IMR-90 (cell line): ENCODE measurements at regions not wholly inside any gene's neighbourhood (a gene's known extent, or its start where the extent isn't known, plus 50 kb on each side); places are given as distances from the start of the nearest gene placed in this dataset.

Experiments
- ATAC-seq: fragments of 200-7000 bp; cut with Tn5 transposase; 2 replicates; pipeline ENCODE4 v1.9.1; 2020; ENCODE audit warnings: low read depth, mild to moderate bottlenecking, moderate library complexity
- BruUV-seq: library from RNA; stranded (reverse); fragments of 400-500 nt; replicated peaks from 2 replicates; lab custom pipeline; 2021; lab: Mats Ljungman, UMichigan
- CTCF ChIA-PET: fragments of 300-600 bp; formaldehyde crosslinking; extraction: SDS; loops from one replicate; lab custom pipeline; 2021; ENCODE audit warnings: antibody characterized with exemption; lab: Yijun Ruan, JAX
- POLR2A ChIA-PET: fragments of 300-600 bp; sonication (Branson Sonifier 250); formaldehyde crosslinking; loops from one replicate; lab custom pipeline; 2022; ENCODE audit warnings: antibody characterized with exemption; ENCODE audit not compliant: unreplicated experiment; lab: Charles Lee
- DNase-seq: peaks from one replicate; pipeline ENCODE4 v3.0.0; 2013
- H2AFZ ChIP-seq: replicated peaks from 2 replicates; pipeline ENCODE3; 2013; ENCODE audit warnings: low read length, mild to moderate bottlenecking; ENCODE audit not compliant: poor library complexity
- H2AK5ac ChIP-seq: 2 replicates; pipeline ENCODE4 v1.6.1; 2013; ENCODE audit warnings: low read depth, low read length, inconsistent platforms
- H2AK9ac ChIP-seq: replicated peaks from 2 replicates; pipeline ENCODE3; 2013; ENCODE audit warnings: mild to moderate bottlenecking, low read depth, low read length, moderate library complexity; ENCODE audit not compliant: poor library complexity
- H2BK120ac ChIP-seq: 2 replicates; pipeline ENCODE4 v1.6.1; 2013; ENCODE audit warnings: low read depth, low read length, inconsistent platforms
- H2BK15ac ChIP-seq: 3 replicates; pipeline ENCODE4 v1.6.1; 2013; ENCODE audit warnings: low read depth, low read length, inconsistent platforms
- H2BK20ac ChIP-seq: 2 replicates; pipeline ENCODE4 v1.6.1; 2013; ENCODE audit warnings: low read depth, mild to moderate bottlenecking, inconsistent platforms, low read length, moderate library complexity
- H2BK5ac ChIP-seq: 2 replicates; pipeline ENCODE4 v1.6.1; 2013; ENCODE audit warnings: mild to moderate bottlenecking, low read depth, low read length, inconsistent platforms; ENCODE audit not compliant: poor library complexity, severe bottlenecking
- H3K14ac ChIP-seq: replicated peaks from 2 replicates; pipeline ENCODE4 v1.6.1; 2013; ENCODE audit warnings: low read depth, low read length, inconsistent platforms
- H3K18ac ChIP-seq: 2 replicates; pipeline ENCODE4 v1.6.1; 2013; ENCODE audit warnings: low read depth, low read length, control low read depth
- H3K23ac ChIP-seq: 2 replicates; pipeline ENCODE4 v1.6.1; 2013; ENCODE audit warnings: low read depth, low read length, inconsistent platforms
- H3K27ac ChIP-seq: 2 replicates; pipeline ENCODE4 v1.5.1; 2013; ENCODE audit warnings: mild to moderate bottlenecking, control low read depth, low read length; ENCODE audit not compliant: insufficient read depth
- H3K27me3 ChIP-seq: 2 replicates; pipeline ENCODE4 v1.6.1; 2013; ENCODE audit warnings: low read length; ENCODE audit not compliant: control insufficient read depth, insufficient read depth
- H3K36me3 ChIP-seq: 2 replicates; pipeline ENCODE4 v1.6.1; 2013; ENCODE audit warnings: low read length, mixed read lengths; ENCODE audit not compliant: control insufficient read depth, insufficient read depth
- H3K4ac ChIP-seq: 2 replicates; pipeline ENCODE4 v1.6.1; 2013; ENCODE audit warnings: low read depth, low read length, inconsistent platforms
- H3K4me1 ChIP-seq: 2 replicates; pipeline ENCODE4 v1.6.1; 2013; ENCODE audit warnings: low read length, mixed read lengths; ENCODE audit not compliant: control insufficient read depth, insufficient read depth
- H3K4me2 ChIP-seq: 2 replicates; pipeline ENCODE4 v1.6.1; 2013; ENCODE audit warnings: low read depth, mild to moderate bottlenecking, control low read depth, low read length, moderate library complexity
- H3K4me3 ChIP-seq: 2 replicates; pipeline ENCODE4 v1.5.1; 2013; ENCODE audit warnings: low read depth, mild to moderate bottlenecking, control low read depth, low read length, moderate library complexity; ENCODE audit not compliant: insufficient read depth
- H3K56ac ChIP-seq: 2 replicates; pipeline ENCODE4 v1.6.1; 2013; ENCODE audit warnings: low read length, inconsistent platforms; ENCODE audit not compliant: insufficient read depth; ENCODE audit errors: extremely low read depth
- H3K79me1 ChIP-seq, 2 experiments: 2 replicates each; pipeline ENCODE4 v1.6.1; 2013; ENCODE audit warnings: low read length in 2 of 2, inconsistent platforms in 1 of 2, low read depth in 1 of 2
- H3K9ac ChIP-seq: 2 replicates; pipeline ENCODE4 v1.6.1; 2013; ENCODE audit warnings: low read depth, low read length, control low read depth
- H3K9me1 ChIP-seq: 2 replicates; pipeline ENCODE4 v1.6.1; 2013; ENCODE audit warnings: low read length, inconsistent platforms; ENCODE audit not compliant: insufficient read depth
- H3K9me3 ChIP-seq: 2 replicates; pipeline ENCODE4 v1.6.1; 2013; ENCODE audit warnings: low read length; ENCODE audit not compliant: control insufficient read depth, insufficient read depth
- H4K20me1 ChIP-seq: 2 replicates; pipeline ENCODE4 v1.6.1; 2013; ENCODE audit warnings: low read length, inconsistent platforms; ENCODE audit not compliant: insufficient read depth
- H4K5ac ChIP-seq: 2 replicates; pipeline ENCODE4 v1.6.1; 2013; ENCODE audit warnings: mild to moderate bottlenecking, low read depth, low read length, control low read depth
- H4K8ac ChIP-seq, 2 experiments: 2 replicates each; pipeline ENCODE4 v1.6.1; 2013; ENCODE audit warnings: low read depth in 2 of 2, low read length in 2 of 2, control low read depth in 1 of 2, inconsistent platforms in 1 of 2
- H4K91ac ChIP-seq: 2 replicates; pipeline ENCODE4 v1.6.1; 2013; ENCODE audit warnings: low read depth, low read length, inconsistent platforms; ENCODE audit not compliant: insufficient read depth
- CHD1 ChIP-seq: IDR thresholded peaks from 2 replicates; pipeline ENCODE4 v1.6.1; 2012; ENCODE audit warnings: low read depth, low read length, improper control_type of control experiment
- MAFK ChIP-seq: IDR thresholded peaks from 2 replicates; pipeline ENCODE4 v1.6.1; 2012; ENCODE audit warnings: low read depth, low read length, improper control_type of control experiment
- MAZ ChIP-seq: IDR thresholded peaks from 2 replicates; pipeline ENCODE4 v1.6.1; 2012; ENCODE audit warnings: low read depth, mild to moderate bottlenecking, low read length, improper control_type of control experiment, moderate library complexity, borderline replicate concordance
- MXI1 ChIP-seq: IDR thresholded peaks from 2 replicates; pipeline ENCODE4 v1.6.1; 2012; ENCODE audit warnings: low read depth, mild to moderate bottlenecking, low read length, moderate library complexity, borderline replicate concordance
- NFE2L2 ChIP-seq: fragments of 150-350 bp; IDR thresholded peaks from 2 replicates; pipeline ENCODE4 v1.6.1; 2016; ENCODE audit warnings: low read depth, mild to moderate bottlenecking, low read length
- POLR2A ChIP-seq: IDR thresholded peaks from 2 replicates; pipeline ENCODE4 v1.6.1; 2012; ENCODE audit warnings: mild to moderate bottlenecking, low read depth, low read length
- RAD21 ChIP-seq: IDR thresholded peaks from 2 replicates; pipeline ENCODE4 v1.6.1; 2012; ENCODE audit warnings: low read length, improper control_type of control experiment
- SMC3 ChIP-seq: fragments of 150-350 bp; IDR thresholded peaks from 2 replicates; pipeline ENCODE4 v1.6.1; 2016; ENCODE audit warnings: low read depth, mild to moderate bottlenecking, antibody characterized with exemption, low read length, moderate library complexity
- WGBS, 2 experiments: methylation state at CpG; one replicate each; pipeline versions ENCODE4 v1.1.5 to v1.1.7; 2013; ENCODE audit warnings: missing lambda C conversion rate in 2 of 2; ENCODE audit not compliant: insufficient read length in 1 of 2; ENCODE audit errors: extremely low coverage in 2 of 2; 5-methylcytosine and 5-hydroxymethylcytosine counted together
- dilution Hi-C: fragments of 300-500 bp; cut with HindIII; formaldehyde crosslinking; loops from one replicate; pipeline ENCODE4 v1.14.3; 2018; ENCODE audit warnings: low sequenced_read_pairs; ENCODE audit not compliant: unreplicated experiment
- in situ Hi-C: fragments of 300-500 bp; cut with MboI; formaldehyde crosslinking; loops from 3 replicates; pipeline ENCODE4 v1.14.3; 2019; ENCODE audit warnings: low sequenced_read_pairs, inconsistent platforms, mixed read lengths
- intact Hi-C: fragments of 100-400 bp; cut with micrococcal nuclease; formaldehyde crosslinking; loops from 2 replicates; pipeline ENCODE4 v1.10.0; 2022
- TF ChIP-seq, protein P1 (sequence below): fragments of 150-350 bp; IDR thresholded peaks from 2 replicates; pipeline ENCODE4 v1.6.1; 2016; ENCODE audit warnings: low read depth, mild to moderate bottlenecking, low read length, moderate library complexity, borderline replicate concordance
- TF ChIP-seq, protein P2 (sequence below): conservative IDR thresholded peaks from 2 replicates; pipeline ENCODE4 v1.5.1; 2012; ENCODE audit warnings: mild to moderate bottlenecking, low read depth, low read length, improper control_type of control experiment

DNA sequence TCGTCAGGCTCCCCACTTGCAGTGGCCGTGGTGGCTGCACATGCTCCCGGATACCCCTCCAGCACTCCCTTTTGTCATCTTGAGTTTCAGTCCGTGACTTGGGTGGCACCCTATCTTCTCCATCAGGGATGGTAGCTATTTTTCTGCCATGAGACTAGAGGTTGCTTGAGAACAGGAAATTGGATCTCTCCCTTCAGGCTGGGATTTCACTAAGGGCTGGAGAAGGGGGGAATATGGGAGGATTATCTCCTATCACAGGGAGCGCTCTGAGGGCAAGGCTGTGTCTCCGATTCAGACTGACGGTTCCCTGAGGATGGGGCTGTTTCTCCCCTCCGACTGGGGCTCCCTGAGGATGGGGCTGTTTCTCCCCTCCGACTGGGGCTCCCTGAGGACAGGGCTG, 123.1 kb downstream of the MRPL14 start:
- CTCF ChIA-PET = no interaction called here
- POLR2A ChIA-PET = no interaction called here
- dilution Hi-C loops = no loop called here

More for the DNA sequence above, 123.1 kb downstream of the MRPL14 start:
- no peak overlapping the region; the same call in 1 of the 2 replicates for H3K27ac ChIP-seq
- peaks cover 26% of the 10 kb centered on the region for H3K4me1 ChIP-seq
- no peak overlapping the region; the same call in 1 of the 2 replicates for H3K18ac ChIP-seq
- ATAC-seq = no peak
- H3K4me2 ChIP-seq = no peak overlapping the region
- peak overlapping the region; percentile 44 for H2AFZ ChIP-seq
- H3K4me3 ChIP-seq = no peak overlapping the region
- peak overlapping the region; percentile 89 for H4K91ac ChIP-seq
- peak overlapping the region; percentile 95 for H3K4ac ChIP-seq
- peak overlapping the region; percentile 67 for H2BK120ac ChIP-seq
- peak overlapping the region; percentile 14 to 79; a peak in 3 of 4 replicates for H4K8ac ChIP-seq
- H3K23ac ChIP-seq = peak overlapping the region; percentile 19
- WGBS, 2 experiments = 90% methylated on average over 2 of the region's 9 CpGs; no CpG with 5 or more reads in 1 of the 2 experiments
- H3K9me3 ChIP-seq = no peaks in the 10 kb centered on the region
- no peaks in the 10 kb centered on the region for H4K20me1 ChIP-seq
- no peaks in the 10 kb centered on the region for H3K36me3 ChIP-seq
- H4K5ac ChIP-seq = peak overlapping the region; percentile 83; the same call in 1 of the 2 replicates
- no peak overlapping the region for H2AK9ac ChIP-seq
- no peaks in the 10 kb centered on the region for H3K79me1 ChIP-seq
- BruUV-seq = no TSS peak
- H2AK5ac ChIP-seq = peak overlapping the region; percentile 99
- H3K27me3 ChIP-seq = no peaks in the 10 kb centered on the region
- no peak for DNase-seq
- peak overlapping the region; percentile 92 for H2BK20ac ChIP-seq
- peak overlapping the region; percentile 93 for H3K14ac ChIP-seq
- peaks cover 5% of the 10 kb centered on the region for H3K9me1 ChIP-seq
- H3K9ac ChIP-seq = no peak overlapping the region
- peak overlapping the region; percentile 91; the same call in 2 of the 3 replicates for H2BK15ac ChIP-seq
- in situ Hi-C loops (no loop called here), intact Hi-C loops (no loop called here)
- TF ChIP-seq MAFK (no peak), CHD1 (no peak), SMC3 (no peak), POLR2A (no peak), RAD21 (no peak), MAZ (no peak), MXI1 (no peak), NFE2L2 (no peak)
- TF ChIP-seq, protein P1, sequence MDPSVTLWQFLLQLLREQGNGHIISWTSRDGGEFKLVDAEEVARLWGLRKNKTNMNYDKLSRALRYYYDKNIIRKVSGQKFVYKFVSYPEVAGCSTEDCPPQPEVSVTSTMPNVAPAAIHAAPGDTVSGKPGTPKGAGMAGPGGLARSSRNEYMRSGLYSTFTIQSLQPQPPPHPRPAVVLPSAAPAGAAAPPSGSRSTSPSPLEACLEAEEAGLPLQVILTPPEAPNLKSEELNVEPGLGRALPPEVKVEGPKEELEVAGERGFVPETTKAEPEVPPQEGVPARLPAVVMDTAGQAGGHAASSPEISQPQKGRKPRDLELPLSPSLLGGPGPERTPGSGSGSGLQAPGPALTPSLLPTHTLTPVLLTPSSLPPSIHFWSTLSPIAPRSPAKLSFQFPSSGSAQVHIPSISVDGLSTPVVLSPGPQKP = no peak
- TF ChIP-seq, protein P2, sequence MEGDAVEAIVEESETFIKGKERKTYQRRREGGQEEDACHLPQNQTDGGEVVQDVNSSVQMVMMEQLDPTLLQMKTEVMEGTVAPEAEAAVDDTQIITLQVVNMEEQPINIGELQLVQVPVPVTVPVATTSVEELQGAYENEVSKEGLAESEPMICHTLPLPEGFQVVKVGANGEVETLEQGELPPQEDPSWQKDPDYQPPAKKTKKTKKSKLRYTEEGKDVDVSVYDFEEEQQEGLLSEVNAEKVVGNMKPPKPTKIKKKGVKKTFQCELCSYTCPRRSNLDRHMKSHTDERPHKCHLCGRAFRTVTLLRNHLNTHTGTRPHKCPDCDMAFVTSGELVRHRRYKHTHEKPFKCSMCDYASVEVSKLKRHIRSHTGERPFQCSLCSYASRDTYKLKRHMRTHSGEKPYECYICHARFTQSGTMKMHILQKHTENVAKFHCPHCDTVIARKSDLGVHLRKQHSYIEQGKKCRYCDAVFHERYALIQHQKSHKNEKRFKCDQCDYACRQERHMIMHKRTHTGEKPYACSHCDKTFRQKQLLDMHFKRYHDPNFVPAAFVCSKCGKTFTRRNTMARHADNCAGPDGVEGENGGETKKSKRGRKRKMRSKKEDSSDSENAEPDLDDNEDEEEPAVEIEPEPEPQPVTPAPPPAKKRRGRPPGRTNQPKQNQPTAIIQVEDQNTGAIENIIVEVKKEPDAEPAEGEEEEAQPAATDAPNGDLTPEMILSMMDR = no peak
- H3K56ac ChIP-seq = no peak overlapping the region
- H2BK5ac ChIP-seq = no peak overlapping the region
